Transverse colon (tissue), 4 donors: ENCODE measurements at regions not wholly inside any gene's neighbourhood (a gene's known extent, or its start where the extent isn't known, plus 50 kb on each side); places are given as distances from the start of the nearest gene placed in this dataset.

Experiments used
- CTCF ChIP-seq, 5 experiments: fragments of 200-600 bp in 3 of 5; fragments of 450-650 bp in 2 of 5; sonication (generic) in 3 of 5; IDR thresholded peaks; 1 replicate in 2 of 5; 2 replicates in 3 of 5; pipeline ENCODE4 v1.5.1; 2016 to 2017; ENCODE audit warnings: antibody characterized with exemption in 5 of 5, inconsistent platforms in 3 of 5, mild to moderate bottlenecking in 2 of 5, moderate library complexity in 1 of 5
- EP300 ChIP-seq: sonication (generic); formaldehyde crosslinking; IDR thresholded peaks from one replicate; pipeline ENCODE4 v1.6.1; 2017; ENCODE audit warnings: antibody characterized with exemption, low read depth
- POLR2A ChIP-seq: fragments of 450-650 bp; IDR thresholded peaks from one replicate; pipeline ENCODE4 v1.6.1; 2016; ENCODE audit warnings: antibody characterized with exemption, mild to moderate bottlenecking, moderate library complexity
- POLR2AphosphoS5 ChIP-seq, 3 donors: sonication (generic); formaldehyde crosslinking; IDR thresholded peaks; one replicate each; pipeline ENCODE4 v1.6.1; 2016; ENCODE audit warnings: antibody characterized with exemption in 3 of 3

GRCh38 chrX:13396924-13397323 lies 77.1 kb upstream of the ATXN3L start:
- TF ChIP-seq POLR2AphosphoS5 (IDR thresholded peaks at IDR 0.05) (no peak), POLR2A (no peak), EP300 (no peak), CTCF (IDR thresholded peaks at IDR 0.05) (no peak)
